ENCODE measurements at regions not wholly inside any gene's neighbourhood (a gene's known extent, or its start where the extent isn't known, plus 50 kb on each side); places are given as distances from the start of the nearest gene placed in this dataset.

- TF ChIP-seq CTCF (IDR thresholded peaks at IDR 0.05) = no peak
- no peak for TF ChIP-seq ZFX (IDR thresholded peaks at IDR 0.05; ENCODE audit: borderline replicate concordance)
Measured at GRCh38 chr6:133764754-133765208, 124.1 kb upstream of the TCF21 start.
